NCI-H146 treated with DMSO at 0.1 percent for 48 hours (cell line): ENCODE measurements at regions not wholly inside any gene's neighbourhood (a gene's known extent, or its start where the extent isn't known, plus 50 kb on each side); places are given as distances from the start of the nearest gene placed in this dataset.

Experiments
- DNase-seq: peaks from one replicate; lab custom pipeline; 2025; ENCODE audit not compliant: unreplicated experiment; lab: John Stamatoyannopoulos, UW

DNA sequence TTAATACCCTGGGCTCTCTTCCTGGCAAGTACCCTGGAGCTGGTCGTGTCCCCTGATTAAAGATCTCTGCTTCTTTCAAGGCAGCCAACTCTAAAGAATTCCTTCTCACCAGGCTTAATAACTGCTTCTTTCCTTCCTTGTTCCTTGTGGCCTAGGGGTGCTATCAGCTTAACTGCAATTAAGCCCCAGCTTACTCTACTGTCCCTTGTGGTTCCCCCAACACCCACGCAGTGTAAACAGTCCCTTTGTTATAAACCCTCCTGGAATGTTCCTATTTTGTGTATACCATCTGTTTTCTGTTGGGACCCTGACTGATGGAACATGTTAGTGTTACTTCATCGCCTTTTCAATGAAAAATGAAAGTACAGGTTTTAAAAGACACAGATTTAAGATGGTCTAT lies 126.4 kb upstream of the KIRREL3 start:
- no peak for DNase-seq

DNA sequence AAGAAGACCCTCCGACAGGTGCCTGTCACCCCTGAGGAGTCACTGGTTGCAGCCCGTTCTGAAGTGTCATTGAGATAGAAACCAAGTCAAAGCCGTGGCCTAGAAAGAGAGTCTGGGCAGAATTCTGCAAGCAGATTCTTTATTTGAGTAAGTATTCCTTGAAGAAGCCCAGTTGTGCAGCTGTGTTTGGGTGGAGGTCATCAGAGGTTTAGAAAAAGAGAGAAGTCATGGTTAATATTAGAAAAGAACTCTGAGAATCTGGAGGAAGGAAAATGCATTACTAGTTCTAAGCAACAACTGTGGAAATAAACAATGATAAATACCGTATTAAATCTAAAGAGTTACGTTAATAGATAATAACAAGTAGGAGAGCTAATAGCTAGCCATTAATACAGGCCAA lies 118.8 kb upstream of the KIRREL3 start:
- no peak for DNase-seq

DNA sequence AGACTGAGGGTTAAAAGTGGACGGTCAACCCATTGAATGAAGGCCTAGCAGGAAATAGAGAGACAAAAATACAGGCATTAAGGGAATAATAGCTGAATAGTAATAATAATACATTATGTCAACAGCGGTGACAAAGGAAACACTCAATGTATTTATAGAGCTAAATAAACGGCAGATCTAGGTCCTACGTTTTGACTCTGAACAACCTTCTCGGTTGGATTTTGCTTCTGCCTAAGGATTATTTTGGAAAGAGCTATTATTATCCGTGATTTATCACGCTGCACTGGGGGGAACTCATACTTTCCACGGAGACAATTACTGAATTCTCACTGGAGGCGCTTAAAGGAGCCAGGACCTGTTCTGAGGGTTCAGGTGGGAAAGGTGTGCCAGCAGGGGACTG lies 118.2 kb upstream of the KIRREL3 start:
- no peak for DNase-seq

DNA sequence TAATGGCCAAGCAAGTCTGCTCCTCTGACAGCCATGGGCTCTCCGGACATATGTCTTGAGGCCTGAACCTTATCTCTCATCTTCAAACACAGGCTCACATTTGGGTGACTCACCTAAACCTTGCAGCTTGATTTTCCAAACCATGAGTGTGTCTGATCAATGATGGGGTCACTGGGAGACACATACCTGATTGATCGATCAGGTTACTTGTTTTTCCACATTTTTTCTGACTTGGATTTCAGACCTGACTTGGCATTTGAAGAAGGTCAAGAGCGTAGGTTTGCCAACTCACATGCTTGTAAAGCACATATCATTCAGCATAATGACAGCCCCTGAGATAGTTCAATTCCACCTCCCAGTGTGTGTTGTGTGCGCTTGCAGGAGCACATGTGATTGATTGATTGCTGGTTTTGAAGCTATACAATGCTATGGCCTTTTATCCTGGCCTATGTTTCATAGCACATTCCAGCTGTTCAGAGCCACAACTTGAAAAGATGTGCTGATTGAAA lies 116.7 kb upstream of the KIRREL3 start:
- DNase-seq, result no peak

DNA sequence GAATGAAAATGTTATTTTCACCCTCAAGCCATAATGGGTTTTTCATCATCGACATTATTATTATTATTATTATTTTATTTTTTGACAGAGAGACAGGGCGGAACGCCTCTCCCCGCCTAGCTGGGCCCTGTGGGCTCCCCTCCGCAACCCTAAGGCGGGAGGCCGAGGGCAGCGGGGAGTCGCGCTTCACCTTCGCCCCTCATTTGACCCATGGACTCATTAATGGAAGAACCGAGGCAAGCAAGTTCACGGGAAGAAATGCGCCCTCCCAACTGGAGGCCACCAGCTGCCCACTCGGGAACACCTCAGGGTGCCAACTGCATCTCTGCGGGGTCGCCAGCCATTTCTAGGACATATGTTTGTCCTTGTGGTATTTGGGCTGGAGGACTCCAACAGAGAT lies 115.3 kb upstream of the KIRREL3 start:
- no peak for DNase-seq

DNA sequence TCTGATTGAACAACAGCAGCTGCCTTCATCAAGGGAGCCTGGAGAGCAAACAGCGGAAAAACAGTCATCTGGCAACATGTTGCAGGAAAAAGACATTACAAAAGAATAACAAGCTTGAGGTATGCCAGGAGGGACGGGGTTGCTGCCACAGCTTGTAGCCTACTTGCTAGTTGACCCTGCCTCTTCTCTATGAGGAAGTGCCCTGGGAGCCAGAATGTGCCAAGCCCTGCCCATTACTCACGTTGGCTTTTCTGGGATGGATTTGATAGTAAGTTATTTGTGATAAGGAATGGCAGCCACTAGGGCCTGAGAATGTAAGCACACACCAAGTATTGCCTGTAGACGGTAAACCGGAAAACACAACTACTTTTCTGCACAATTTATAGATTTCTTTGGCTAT lies 113.5 kb upstream of the KIRREL3 start:
- DNase-seq, result no peak

DNA sequence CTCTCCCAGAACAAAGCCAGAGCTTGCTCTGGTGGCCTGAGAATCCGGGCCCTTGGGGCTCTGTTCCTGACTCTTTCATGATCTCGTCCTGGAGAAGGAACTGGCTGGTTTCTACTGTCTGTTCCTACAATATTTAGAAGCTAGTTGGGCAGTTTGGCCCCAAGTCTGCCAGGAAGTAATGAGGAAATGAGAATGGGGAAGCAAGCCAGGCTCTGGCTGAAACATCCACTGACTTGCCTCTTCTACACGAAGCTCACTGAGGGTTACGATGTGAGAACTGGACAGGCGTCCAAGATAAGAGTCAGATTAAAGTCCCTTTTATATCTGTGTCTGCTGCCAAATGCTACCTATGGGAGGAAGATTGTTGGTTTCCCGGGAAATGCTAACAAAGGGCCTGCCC lies 110.0 kb upstream of the KIRREL3 start:
- DNase-seq, result no peak

DNA sequence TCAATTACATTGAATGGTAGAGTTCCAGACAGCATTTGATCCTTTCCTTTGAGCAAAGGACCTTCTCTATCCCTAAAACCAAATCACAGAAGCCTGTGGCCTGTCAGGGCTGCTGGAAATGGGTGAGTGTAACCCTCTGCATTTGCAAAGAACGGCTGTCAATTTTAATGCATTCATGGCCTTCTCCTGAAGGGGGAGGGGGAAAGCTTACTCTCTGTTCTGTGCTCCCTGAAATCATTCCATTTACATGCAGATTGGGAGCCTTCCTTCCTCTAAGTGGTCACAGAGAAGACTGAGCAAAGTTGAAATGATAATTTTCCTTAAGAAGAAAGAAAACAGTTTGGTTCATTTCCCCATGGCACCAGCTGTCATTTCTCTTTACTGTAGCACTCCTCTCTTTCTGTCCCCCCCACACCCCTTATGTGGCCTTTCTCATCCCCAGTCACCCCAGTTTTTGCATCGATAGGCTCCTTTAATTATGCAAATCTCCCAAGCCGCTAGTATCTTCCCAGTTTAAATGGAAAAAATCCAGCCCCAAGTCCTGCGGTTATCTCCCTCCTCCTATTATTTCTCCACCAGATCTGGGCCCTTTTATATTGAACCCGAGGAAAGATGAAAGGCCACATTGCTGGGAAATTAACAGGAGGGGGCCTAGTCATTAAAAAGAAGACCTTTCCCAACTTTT lies 109.4 kb upstream of the KIRREL3 start:
- no peak for DNase-seq

DNA sequence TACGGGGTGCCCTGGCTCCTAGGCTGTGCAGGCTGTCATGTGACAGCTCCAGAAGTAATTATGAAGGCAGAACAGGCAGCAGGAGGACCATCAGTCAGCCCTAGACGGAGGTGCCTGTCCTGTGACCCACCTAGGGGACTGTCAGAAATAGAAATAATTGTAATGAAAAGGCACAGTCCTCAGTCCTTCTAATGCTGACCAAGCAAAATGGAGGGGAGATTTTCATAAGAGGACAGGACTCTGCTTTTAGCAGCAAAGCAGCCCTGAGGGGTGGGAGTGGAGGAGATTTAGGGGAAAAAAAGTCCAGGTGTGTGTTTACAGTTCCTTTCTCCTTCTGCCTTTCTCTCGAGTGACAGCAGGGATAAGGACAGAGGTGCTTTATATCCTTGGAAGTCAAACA lies 108.3 kb upstream of the KIRREL3 start:
- no peak for DNase-seq

DNA sequence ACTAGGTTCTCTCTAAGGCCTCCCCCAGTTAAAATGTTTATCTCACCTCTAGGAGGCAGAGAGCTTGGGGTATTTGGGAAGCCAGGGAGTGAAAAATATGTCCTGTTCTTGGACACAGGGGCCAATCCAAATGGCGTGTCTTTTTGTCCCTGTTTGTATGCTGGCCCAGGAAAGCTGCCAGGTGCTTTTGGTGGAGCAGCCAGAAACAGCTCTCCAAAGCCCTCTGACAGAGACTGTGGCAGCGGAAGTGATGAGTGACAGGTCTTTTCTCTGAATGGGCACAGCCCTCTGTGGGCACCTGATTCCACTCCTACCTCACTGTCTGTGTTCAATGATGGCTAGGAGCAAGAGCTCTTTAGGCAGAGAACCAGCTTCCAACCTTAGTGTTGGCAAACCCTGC lies 106.4 kb upstream of the KIRREL3 start:
- no peak for DNase-seq

DNA sequence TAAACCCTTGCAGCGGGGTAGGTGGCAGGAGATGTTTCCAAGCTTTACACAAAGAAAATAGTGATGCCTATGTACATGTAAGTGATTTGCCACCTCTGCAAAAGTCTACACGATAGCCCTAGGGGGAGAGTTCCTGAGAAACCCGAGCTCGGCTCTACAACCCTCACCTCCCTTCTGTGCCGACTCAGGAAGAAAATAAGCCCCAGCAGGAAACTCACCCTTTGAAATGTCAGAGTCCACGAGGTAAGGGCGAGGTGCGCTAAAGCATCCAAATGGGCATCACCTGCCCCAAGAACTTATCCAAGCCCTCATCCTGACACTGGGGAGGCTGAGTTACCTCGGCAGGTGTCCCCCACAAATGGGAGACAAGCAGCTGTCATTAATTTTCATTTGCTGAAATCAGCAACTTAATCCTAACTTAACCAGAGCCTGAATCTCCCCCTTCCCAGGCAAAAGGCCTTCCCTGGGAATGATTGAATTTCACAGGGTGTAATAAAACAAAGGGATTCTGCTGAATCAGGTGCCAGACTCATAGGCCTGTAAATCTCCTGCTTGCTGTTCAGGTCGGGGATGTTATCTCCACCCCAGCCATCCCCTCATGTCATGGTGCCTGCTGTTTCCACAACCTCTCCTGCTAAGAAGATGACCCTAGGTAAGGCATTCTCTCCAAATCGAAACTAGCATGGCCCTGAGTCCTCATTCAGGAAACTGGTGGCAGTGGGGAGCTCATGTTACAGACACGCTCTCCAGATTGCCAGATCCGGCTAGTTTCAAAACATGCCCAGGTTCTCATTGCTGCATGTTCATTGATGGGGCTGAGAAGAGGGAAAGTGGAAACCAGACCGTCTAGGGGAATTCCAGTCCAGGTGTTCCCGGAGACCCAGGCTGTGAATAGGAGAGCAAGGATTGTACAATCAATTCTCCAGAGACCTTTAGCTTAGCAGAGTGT lies 105.3 kb upstream of the KIRREL3 start:
- peak; percentile 97 for DNase-seq

DNA sequence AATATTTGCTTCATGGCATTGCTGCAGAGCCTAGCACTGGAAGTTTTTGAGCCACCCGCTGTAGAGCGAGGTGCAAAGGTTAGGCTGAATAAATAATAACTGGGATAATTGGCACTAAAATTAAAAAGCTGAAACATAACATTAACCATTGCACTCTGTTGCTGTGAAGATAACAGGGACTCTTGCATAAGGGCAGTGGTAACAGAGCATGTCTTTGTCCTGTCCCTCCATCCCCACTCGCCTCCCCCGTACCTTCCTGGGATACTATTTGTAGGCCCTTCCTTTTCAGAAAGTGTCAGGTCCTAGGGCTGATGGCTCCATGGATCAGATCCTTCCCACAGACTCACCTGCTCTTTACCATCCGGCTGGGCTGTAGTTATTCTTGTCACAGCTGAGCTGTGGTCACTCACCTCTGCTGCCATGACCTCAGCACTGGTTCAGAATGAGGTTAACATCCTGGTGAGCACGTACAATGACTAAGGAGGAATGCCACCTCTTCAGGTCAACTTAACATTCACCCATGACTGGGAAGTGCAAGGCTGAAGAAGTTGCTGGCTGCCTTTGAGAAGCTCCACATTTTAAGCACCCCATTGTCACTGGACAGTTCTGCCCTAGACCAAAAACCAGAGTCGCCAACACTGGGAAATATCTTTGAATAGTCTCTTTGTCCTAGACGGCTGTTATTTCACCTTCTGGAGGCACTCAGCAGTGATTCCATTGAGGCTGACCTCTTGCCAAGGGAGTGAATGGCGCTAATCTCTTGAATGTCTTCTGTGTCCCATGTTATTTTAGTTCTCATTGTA lies 103.2 kb upstream of the KIRREL3 start:
- no peak for DNase-seq

DNA sequence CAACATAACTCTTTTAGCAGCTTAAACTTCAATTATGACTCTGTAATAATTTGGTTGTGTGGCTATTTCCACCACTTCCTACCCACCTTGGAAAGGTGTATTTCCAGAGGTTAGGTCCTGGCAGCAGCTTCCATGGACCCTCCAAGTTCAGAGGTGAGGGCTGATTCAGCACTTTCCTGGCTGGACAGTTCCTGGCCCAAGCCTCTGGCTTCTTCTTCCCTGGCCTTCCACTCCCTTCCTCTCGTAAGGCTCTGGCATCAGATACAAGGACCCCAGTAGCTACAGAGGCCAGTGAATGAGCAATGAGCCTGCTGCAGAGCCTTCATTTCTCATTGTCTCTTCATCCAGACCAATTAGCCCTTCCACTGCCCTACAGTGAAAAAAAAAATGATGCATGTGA lies 98.1 kb upstream of the KIRREL3 start:
- no peak for DNase-seq

DNA sequence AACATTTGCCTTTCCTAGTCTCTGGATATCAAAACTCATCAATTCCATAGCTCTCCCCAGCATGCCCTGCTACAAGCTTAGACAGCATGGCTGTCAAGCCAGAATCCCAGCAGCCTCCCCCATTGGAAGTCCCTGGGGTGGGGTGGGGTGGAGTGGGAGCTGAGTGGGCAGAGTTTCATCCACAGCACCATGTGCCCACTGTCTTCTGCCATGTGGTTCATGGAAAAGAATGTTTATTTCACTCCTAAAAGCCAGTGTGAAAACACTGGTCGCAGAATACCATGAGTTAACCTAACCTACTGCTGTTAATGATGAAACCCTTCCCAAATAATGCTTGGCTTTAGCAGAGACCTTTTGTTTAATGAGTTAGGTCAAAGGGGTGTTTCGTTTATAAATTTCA lies 80.2 kb upstream of the KIRREL3 start:
- no peak for DNase-seq

DNA sequence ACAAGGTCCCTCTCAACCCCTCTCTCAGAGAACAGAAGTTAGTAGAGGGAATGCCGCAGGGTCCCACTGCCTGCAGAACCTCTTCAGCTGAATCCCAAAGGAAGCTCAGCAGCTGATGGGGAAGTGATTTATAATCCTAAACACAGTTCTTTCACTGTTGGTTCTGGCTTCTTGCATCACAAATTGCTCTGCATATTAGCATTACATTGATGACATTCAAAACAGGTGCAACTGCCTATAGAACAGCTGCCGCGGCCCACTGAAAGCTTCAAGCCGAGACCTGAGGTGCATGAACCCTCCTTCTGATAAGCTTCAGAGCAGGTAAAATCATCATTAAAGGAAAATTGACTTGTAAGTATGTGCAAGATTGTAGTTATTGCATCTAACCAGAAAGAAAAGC lies 75.2 kb upstream of the KIRREL3 start:
- DNase-seq, result peak; percentile 22

DNA sequence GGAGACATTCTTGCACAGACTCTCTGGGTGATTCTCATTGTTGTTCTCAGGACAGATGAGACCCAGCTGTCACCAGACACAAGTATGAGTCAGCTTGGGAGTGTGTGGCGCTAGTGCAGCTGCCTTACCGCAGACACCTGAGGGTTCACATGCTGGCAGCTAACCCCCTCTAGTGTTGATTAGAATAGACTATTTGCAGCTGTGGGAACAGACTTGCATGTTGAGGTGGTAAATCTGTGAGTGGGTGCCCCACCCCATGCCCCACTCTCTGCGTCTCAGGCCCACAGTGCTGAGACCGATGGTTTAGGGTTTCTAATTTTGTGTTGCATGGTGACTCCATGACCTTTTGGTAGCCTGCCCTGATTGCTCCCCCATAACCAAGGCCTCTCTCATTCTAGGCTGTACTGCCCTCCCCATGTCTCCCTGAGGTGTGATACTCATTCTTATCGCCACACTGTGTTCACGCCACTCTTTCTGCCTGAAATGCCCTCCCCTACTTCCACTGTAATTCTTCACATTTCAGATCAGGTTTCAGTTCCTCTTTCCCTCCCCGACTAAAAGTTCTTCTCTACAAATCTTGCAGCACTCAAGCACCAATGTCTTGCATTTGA lies 73.7 kb upstream of the KIRREL3 start:
- DNase-seq, result peak; percentile 85

DNA sequence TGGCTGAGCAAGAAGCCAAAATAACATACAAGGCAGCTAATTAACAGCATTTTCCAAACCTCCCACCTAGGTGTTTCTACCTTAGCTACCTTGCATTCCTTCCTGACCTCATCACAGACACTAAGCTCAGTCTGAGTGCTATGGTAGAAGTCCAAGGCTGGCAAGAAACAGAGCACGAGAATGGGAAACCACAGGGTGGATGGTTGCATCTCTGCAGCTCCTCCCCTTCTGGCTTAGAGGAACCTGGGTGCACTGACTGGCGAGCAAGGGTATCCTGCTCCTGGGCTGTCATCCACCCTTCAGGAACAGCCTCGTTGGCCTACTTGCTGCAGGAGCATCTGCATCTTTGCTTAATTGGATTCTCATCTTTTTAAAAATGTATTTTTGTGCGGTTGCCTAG lies 73.1 kb upstream of the KIRREL3 start:
- DNase-seq, result no peak

DNA sequence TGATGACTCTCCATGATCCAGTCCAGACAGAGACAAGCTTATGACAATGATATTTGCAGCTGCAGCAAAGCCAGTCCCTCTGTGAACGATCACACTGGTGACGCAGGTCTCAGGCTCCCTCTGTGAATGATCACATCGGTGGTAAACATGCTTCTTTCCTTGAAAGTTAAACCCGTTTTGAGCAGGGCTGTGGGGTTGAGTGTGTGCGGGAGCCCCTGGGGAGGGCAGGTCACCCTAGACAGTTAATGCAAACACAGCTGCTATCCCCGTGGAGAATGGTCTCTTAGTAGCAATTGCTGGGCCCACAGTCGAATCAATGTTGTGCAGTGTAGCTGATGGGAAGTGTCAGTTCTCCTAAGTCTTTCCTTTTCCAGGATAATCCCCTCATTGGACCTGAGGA lies 71.0 kb upstream of the KIRREL3 start:
- peak; percentile 94 for DNase-seq

DNA sequence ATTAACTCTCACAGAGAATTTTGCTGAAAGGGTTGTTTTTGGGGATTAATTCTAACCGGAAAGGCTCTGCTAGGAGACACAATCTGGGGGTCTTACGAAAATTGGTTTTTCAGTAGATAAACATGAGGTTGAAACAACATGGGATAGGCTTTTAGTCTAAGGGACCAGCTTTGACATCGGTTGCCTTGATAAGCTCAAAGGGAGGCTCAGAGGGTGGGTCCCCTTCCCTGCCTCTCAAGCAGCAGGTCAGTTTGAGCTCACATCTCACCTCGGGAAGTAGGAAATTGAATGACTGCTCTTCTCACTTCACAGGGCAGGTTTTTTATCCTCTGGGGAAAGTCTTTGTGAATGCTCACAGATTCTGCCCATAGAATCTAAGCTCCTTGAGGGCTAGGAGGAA lies 70.2 kb upstream of the KIRREL3 start:
- no peak for DNase-seq

DNA sequence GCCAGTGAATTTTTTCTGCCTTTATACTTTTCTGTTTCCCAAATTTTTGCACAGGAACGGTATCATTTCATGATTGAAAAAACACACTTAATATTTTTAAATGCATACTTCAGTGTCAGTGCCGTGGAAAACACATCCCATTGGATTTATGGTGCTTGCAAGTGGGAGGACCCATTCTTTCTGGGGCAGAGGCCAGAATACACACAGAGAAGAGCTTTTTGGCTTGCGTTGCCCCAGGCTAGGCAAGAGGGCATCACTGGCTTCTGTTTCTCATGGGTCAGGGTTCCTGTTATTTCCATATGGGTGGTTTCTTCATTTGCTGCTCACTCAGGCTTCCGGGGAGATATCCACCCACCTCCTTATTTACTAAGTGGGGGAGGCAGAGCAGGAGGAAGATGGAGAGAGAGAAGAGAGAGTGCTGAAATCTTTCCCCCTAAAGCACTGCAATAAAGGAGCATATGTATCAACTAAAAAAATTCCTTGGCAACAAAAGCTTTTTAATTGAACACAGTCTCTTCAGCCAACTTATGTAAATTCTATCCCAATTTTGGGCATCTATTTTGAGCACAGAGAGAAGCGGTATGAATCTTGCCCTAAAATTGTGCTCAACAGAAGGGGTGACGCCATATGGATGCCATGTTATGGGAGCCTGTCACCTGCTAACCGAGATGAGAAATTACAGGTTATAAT lies 66.0 kb upstream of the KIRREL3 start:
- DNase-seq, result no peak
